ENCODE measurements at regions not wholly inside any gene's neighbourhood (a gene's known extent, or its start where the extent isn't known, plus 50 kb on each side); places are given as distances from the start of the nearest gene placed in this dataset.

GRCh38 chr1:181894439-181894859 lies 167.1 kb downstream of the ZNF648 start:
- Mint-ChIP-seq H3K36me3 (no peaks in the 10 kb centered on the region), H3K27me3 (ENCODE audit: low read depth) (peaks cover 2% of the 10 kb centered on the region; the same call in 1 of the 2 replicates), H3K27ac (no peak overlapping the region), H3K4me1 (no peaks in the 10 kb centered on the region), H3K4me3 (no peak overlapping the region), H3K9me3 (peaks cover 18% of the 10 kb centered on the region)
- POLR2A ChIA-PET, result no interaction called here
- ATAC-seq, result no peak
- CTCF ChIA-PET, result no interaction called here
- DNase-seq (ENCODE audit: low spot score), result no peak
- TF ChIP-seq MYBL2 (CRISPR knock-in tag; IDR thresholded peaks at IDR 0.05) (no peak), ATF2 (CRISPR knock-in tag; IDR thresholded peaks at IDR 0.05; ENCODE audit: borderline replicate concordance, low read depth) (no peak), ZNF512 (CRISPR knock-in tag; IDR thresholded peaks at IDR 0.05; ENCODE audit: borderline replicate concordance) (no peak), CREM (CRISPR knock-in tag; IDR thresholded peaks at IDR 0.05) (no peak), ZNF232 (CRISPR knock-in tag; IDR thresholded peaks at IDR 0.05) (no peak), HMGA2 (CRISPR knock-in tag; IDR thresholded peaks at IDR 0.05) (no peak), NFATC4 (CRISPR knock-in tag; IDR thresholded peaks at IDR 0.05) (no peak), ZNF425 (CRISPR knock-in tag; conservative IDR thresholded peaks at IDR 0.05) (no peak), CBFB (CRISPR knock-in tag; IDR thresholded peaks at IDR 0.05; ENCODE audit: low read depth) (no peak), ARID4B (CRISPR knock-in tag; IDR thresholded peaks at IDR 0.05; ENCODE audit: borderline replicate concordance) (no peak), ATF3 (CRISPR knock-in tag; conservative IDR thresholded peaks at IDR 0.05) (no peak), CDX4 (CRISPR knock-in tag; IDR thresholded peaks at IDR 0.05; ENCODE audit: borderline replicate concordance) (no peak), NR1H2 (CRISPR knock-in tag; IDR thresholded peaks at IDR 0.05) (no peak), USF1 (CRISPR knock-in tag; IDR thresholded peaks at IDR 0.05) (no peak), FOXP1 (CRISPR knock-in tag; IDR thresholded peaks at IDR 0.05; ENCODE audit: borderline replicate concordance) (no peak), EMX1 (CRISPR knock-in tag; IDR thresholded peaks at IDR 0.05) (no peak)

Data from WTC11 (cell line).